Thyroid gland (tissue), 4 donors: ENCODE measurements at regions not wholly inside any gene's neighbourhood (a gene's known extent, or its start where the extent isn't known, plus 50 kb on each side); places are given as distances from the start of the nearest gene placed in this dataset.

Source experiments
- DNase-seq, 2 donors: peaks; one replicate each; pipeline ENCODE4 v3.0.0-alpha.2; 2019
- H3K27ac ChIP-seq, 3 donors: fragments of 200-600 bp; sonication (generic); 1 replicate in 2 of 3; 2 replicates in 1 of 3; pipeline ENCODE4 v1.5.1; 2016 to 2019; ENCODE audit warnings: mild to moderate bottlenecking in 1 of 3, moderate library complexity in 1 of 3
- H3K27me3 ChIP-seq: fragments of 200-600 bp; sonication (generic); one replicate; pipeline ENCODE4 v1.5.1; 2019
- H3K36me3 ChIP-seq, 2 donors: fragments of 200-600 bp; sonication (generic); one replicate each; pipeline ENCODE4 v1.5.1; 2016 to 2019
- H3K4me1 ChIP-seq, 2 donors: fragments of 200-600 bp; sonication (generic); one replicate each; pipeline ENCODE4 v1.5.1; 2017 to 2019
- H3K4me3 ChIP-seq, 3 donors: fragments of 200-600 bp; sonication (generic); replicated peaks in 1 of 3; 1 replicate in 2 of 3; 2 replicates in 1 of 3; pipeline ENCODE4 v1.5.1; 2016; ENCODE audit warnings: mild to moderate bottlenecking in 1 of 3
- H3K9me3 ChIP-seq: fragments of 200-600 bp; sonication (generic); one replicate; pipeline ENCODE4 v1.5.1; 2017
- CTCF ChIP-seq, 6 experiments: fragments of 200-600 bp in 3 of 6; fragments of 450-650 bp in 3 of 6; sonication (generic) in 3 of 6; IDR thresholded peaks; one replicate each; pipeline ENCODE4 v1.5.1; 2016 to 2019; ENCODE audit warnings: antibody characterized with exemption in 6 of 6, mild to moderate bottlenecking in 2 of 6, inconsistent platforms in 1 of 6, moderate library complexity in 1 of 6
- POLR2A ChIP-seq, 2 donors: fragments of 450-650 bp; IDR thresholded peaks; one replicate each; pipeline ENCODE4 v1.6.1; 2017; ENCODE audit warnings: antibody characterized with exemption in 2 of 2, mild to moderate bottlenecking in 2 of 2, moderate library complexity in 1 of 2
- WGBS, 2 donors: methylation state at CpG; one replicate each; pipeline ENCODE4 v1.1.5; 2017; 5-methylcytosine and 5-hydroxymethylcytosine counted together
- intact Hi-C: fragments of 100-400 bp; cut with DNase I; formaldehyde crosslinking; loops from one replicate; pipeline ENCODE4 v1.15.1; 2023

GRCh38 chr21:20802631-20803260 lies 195.5 kb upstream of the NCAM2 start:
- WGBS, 2 donors, result 45 to 53% methylated on average over 8 of the region's 8 CpGs
- no peak for TF ChIP-seq POLR2A (IDR thresholded peaks at IDR 0.05)
- TF ChIP-seq CTCF (IDR thresholded peaks at IDR 0.05), result no peak
- H3K27me3 ChIP-seq, result no peaks in the 10 kb centered on the region

GRCh38 chr21:20811702-20812101 lies 186.5 kb upstream of the NCAM2 start:
- no peak for DNase-seq
- TF ChIP-seq CTCF (IDR thresholded peaks at IDR 0.05) (no peak), POLR2A (IDR thresholded peaks at IDR 0.05) (no peak)

More at GRCh38 chr21:20802631-20803260, 195.5 kb upstream of the NCAM2 start:
- DNase-seq, result peak; percentile 51 to 56
- no peaks in the 10 kb centered on the region for H3K9me3 ChIP-seq
- no peak overlapping the region for H3K27ac ChIP-seq
- H3K4me3 ChIP-seq, result no peak overlapping the region
- intact Hi-C loops, result no loop called here
- no peaks in the 10 kb centered on the region for H3K4me1 ChIP-seq
- no peaks in the 10 kb centered on the region for H3K36me3 ChIP-seq

GRCh38 chr21:20814090-20814489 lies 184.1 kb upstream of the NCAM2 start:
- TF ChIP-seq POLR2A (IDR thresholded peaks at IDR 0.05) (no peak), CTCF (IDR thresholded peaks at IDR 0.05) (no peak)
- H3K4me1 ChIP-seq, result no peaks in the 10 kb centered on the region
- intact Hi-C loops, result no loop called here
- no peaks in the 10 kb centered on the region for H3K27me3 ChIP-seq
- no peak for DNase-seq
- WGBS, 2 donors, result 83 to 87% methylated on average over 1 of the region's 1 CpG
- no peak overlapping the region for H3K27ac ChIP-seq
- H3K4me3 ChIP-seq, result no peak overlapping the region
- no peaks in the 10 kb centered on the region for H3K36me3 ChIP-seq
- peaks cover 1% of the 10 kb centered on the region for H3K9me3 ChIP-seq

More at GRCh38 chr21:20811702-20812101, 186.5 kb upstream of the NCAM2 start:
- Histone ChIP-seq H3K4me3 (no peak overlapping the region), H3K27me3 (no peaks in the 10 kb centered on the region), H3K36me3 (no peaks in the 10 kb centered on the region), H3K9me3 (peaks cover 3% of the 10 kb centered on the region), H3K27ac (no peak overlapping the region), H3K4me1 (no peaks in the 10 kb centered on the region)
- intact Hi-C loops, result no loop called here
- 90 to 93% methylated on average over 6 of the region's 6 CpGs for WGBS, 2 donors

GRCh38 chr21:20822666-20823065 lies 175.5 kb upstream of the NCAM2 start:
- no peak for TF ChIP-seq POLR2A (IDR thresholded peaks at IDR 0.05)
- no peak for TF ChIP-seq CTCF (IDR thresholded peaks at IDR 0.05)
- H3K4me1 ChIP-seq, result no peaks in the 10 kb centered on the region
- WGBS, 2 donors, result 60 to 70% methylated on average over 2 of the region's 2 CpGs
- H3K36me3 ChIP-seq, result no peaks in the 10 kb centered on the region
- no peaks in the 10 kb centered on the region for H3K9me3 ChIP-seq
- no peak overlapping the region for H3K27ac ChIP-seq
- no peaks in the 10 kb centered on the region for H3K27me3 ChIP-seq
- no peak overlapping the region for H3K4me3 ChIP-seq
- no peak for DNase-seq
- intact Hi-C loops, result no loop called here

- Histone ChIP-seq H3K36me3 (no peaks in the 10 kb centered on the region), H3K27ac (no peak overlapping the region), H3K4me1 (no peaks in the 10 kb centered on the region), H3K9me3 (no peaks in the 10 kb centered on the region), H3K27me3 (no peaks in the 10 kb centered on the region), H3K4me3 (no peak overlapping the region)
- TF ChIP-seq CTCF (IDR thresholded peaks at IDR 0.05) (no peak), POLR2A (IDR thresholded peaks at IDR 0.05) (no peak)
- 30 to 39% methylated on average over 2 of the region's 2 CpGs for WGBS, 2 donors
- intact Hi-C loops, result no loop called here
- DNase-seq, result no peak
Measured at GRCh38 chr21:20852866-20853265, 145.3 kb upstream of the NCAM2 start.
